ENCODE measurements at regions not wholly inside any gene's neighbourhood (a gene's known extent, or its start where the extent isn't known, plus 50 kb on each side); places are given as distances from the start of the nearest gene placed in this dataset.

DNA sequence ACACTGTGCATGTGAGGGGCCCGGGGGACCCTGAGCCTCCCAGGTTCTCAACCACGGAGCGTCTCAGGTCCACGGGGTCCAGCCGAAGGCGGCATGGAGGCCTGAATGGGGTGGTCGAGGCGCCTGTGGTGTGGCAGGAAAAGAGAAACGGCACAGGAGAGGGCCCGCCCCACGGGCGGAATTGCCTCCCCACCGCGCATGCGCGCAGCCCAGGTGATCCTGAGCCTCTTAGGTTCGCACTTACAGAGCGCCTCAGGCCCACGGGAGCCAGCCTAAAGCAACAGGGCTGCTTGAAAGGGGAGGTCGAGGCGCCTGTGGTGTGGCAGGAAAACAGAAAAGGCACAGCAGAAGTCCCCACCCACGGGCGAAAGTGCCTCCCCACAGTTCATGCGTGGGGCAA is 311.0 kb downstream of the ALG10 start:
- H3K4me3 ChIP-seq (ENCODE audit: low read depth, low read length): no peak overlapping the region
- POLR2A ChIA-PET: no interaction called here
- no peaks in the 10 kb centered on the region for H3K4me1 ChIP-seq (ENCODE audit: control insufficient read depth, insufficient read depth, low read length)
- CTCF ChIA-PET: no interaction called here
- H3K27ac ChIP-seq (ENCODE audit: extremely low read depth, low read depth, low read length): no peak overlapping the region
- no peaks in the 10 kb centered on the region for H3K36me3 ChIP-seq (ENCODE audit: control insufficient read depth in 2 of 2, insufficient read depth in 1 of 2, low read length in 2 of 2)
- no peaks in the 10 kb centered on the region for H3K9me3 ChIP-seq (ENCODE audit: control insufficient read depth, insufficient read depth, low read depth, low read length)
- TF ChIP-seq, protein P1, sequence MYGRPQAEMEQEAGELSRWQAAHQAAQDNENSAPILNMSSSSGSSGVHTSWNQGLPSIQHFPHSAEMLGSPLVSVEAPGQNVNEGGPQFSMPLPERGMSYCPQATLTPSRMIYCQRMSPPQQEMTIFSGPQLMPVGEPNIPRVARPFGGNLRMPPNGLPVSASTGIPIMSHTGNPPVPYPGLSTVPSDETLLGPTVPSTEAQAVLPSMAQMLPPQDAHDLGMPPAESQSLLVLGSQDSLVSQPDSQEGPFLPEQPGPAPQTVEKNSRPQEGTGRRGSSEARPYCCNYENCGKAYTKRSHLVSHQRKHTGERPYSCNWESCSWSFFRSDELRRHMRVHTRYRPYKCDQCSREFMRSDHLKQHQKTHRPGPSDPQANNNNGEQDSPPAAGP (tag by site-specific recombination; IDR thresholded peaks at IDR 0.05): no peak
- TF ChIP-seq ZNF266 (tag by site-specific recombination; IDR thresholded peaks at IDR 0.05; ENCODE audit: low read depth) (no peak), ZNF473 (tag by site-specific recombination; IDR thresholded peaks at IDR 0.05) (no peak), ZNF112 (tag by site-specific recombination; IDR thresholded peaks at IDR 0.05) (no peak), KLF7 (tag by site-specific recombination; IDR thresholded peaks at IDR 0.05; ENCODE audit: borderline replicate concordance) (no peak), ZNF571 (tag by site-specific recombination; IDR thresholded peaks at IDR 0.05) (no peak), ZNF768 (tag by site-specific recombination; IDR thresholded peaks at IDR 0.05) (no peak), ZNF114 (tag by site-specific recombination; IDR thresholded peaks at IDR 0.05) (no peak), ZNF184 (tag by site-specific recombination; IDR thresholded peaks at IDR 0.05) (no peak), ZIC2 (tag by site-specific recombination; IDR thresholded peaks at IDR 0.05) (no peak), ZNF530 (tag by site-specific recombination; IDR thresholded peaks at IDR 0.05; ENCODE audit: low read depth) (no peak), ZNF621 (tag by site-specific recombination; IDR thresholded peaks at IDR 0.05) (no peak), ZFP37 (tag by site-specific recombination; IDR thresholded peaks at IDR 0.05) (no peak), ZNF16 (tag by site-specific recombination; IDR thresholded peaks at IDR 0.05; ENCODE audit: low read depth) (no peak)
- TF ChIP-seq, protein P2, sequence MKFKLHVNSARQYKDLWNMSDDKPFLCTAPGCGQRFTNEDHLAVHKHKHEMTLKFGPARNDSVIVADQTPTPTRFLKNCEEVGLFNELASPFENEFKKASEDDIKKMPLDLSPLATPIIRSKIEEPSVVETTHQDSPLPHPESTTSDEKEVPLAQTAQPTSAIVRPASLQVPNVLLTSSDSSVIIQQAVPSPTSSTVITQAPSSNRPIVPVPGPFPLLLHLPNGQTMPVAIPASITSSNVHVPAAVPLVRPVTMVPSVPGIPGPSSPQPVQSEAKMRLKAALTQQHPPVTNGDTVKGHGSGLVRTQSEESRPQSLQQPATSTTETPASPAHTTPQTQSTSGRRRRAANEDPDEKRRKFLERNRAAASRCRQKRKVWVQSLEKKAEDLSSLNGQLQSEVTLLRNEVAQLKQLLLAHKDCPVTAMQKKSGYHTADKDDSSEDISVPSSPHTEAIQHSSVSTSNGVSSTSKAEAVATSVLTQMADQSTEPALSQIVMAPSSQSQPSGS (tag by site-specific recombination; IDR thresholded peaks at IDR 0.05; ENCODE audit: low read depth): no peak
- TF ChIP-seq, protein P3, sequence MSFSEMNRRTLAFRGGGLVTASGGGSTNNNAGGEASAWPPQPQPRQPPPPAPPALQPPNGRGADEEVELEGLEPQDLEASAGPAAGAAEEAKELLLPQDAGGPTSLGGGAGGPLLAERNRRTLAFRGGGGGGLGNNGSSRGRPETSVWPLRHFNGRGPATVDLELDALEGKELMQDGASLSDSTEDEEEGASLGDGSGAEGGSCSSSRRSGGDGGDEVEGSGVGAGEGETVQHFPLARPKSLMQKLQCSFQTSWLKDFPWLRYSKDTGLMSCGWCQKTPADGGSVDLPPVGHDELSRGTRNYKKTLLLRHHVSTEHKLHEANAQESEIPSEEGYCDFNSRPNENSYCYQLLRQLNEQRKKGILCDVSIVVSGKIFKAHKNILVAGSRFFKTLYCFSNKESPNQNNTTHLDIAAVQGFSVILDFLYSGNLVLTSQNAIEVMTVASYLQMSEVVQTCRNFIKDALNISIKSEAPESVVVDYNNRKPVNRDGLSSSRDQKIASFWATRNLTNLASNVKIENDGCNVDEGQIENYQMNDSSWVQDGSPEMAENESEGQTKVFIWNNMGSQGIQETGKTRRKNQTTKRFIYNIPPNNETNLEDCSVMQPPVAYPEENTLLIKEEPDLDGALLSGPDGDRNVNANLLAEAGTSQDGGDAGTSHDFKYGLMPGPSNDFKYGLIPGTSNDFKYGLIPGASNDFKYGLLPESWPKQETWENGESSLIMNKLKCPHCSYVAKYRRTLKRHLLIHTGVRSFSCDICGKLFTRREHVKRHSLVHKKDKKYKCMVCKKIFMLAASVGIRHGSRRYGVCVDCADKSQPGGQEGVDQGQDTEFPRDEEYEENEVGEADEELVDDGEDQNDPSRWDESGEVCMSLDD (tag by site-specific recombination; IDR thresholded peaks at IDR 0.05): no peak
- TF ChIP-seq, protein P4, sequence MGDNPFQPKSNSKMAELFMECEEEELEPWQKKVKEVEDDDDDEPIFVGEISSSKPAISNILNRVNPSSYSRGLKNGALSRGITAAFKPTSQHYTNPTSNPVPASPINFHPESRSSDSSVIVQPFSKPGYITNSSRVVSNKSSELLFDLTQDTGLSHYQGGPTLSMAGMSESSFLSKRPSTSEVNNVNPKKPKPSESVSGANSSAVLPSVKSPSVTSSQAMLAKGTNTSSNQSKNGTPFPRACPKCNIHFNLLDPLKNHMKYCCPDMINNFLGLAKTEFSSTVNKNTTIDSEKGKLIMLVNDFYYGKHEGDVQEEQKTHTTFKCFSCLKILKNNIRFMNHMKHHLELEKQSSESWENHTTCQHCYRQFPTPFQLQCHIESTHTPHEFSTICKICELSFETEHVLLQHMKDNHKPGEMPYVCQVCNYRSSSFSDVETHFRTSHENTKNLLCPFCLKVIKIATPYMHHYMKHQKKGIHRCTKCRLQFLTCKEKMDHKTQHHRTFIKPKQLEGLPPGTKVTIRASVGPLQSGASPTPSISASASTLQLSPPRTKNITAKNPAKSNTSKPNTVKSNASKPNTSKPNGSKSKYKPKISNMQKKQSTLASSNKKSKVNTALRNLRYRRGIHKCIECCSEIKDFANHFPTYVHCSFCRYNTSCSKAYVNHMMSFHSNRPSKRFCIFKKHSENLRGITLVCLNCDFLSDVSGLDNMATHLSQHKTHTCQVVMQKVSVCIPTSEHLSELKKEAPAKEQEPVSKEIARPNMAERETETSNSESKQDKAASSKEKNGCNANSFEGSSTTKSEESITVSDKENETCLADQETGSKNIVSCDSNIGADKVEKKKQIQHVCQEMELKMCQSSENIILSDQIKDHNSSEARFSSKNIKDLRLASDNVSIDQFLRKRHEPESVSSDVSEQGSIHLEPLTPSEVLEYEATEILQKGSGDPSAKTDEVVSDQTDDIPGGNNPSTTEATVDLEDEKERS (tag by site-specific recombination; IDR thresholded peaks at IDR 0.05): no peak
- TF ChIP-seq, protein P5, sequence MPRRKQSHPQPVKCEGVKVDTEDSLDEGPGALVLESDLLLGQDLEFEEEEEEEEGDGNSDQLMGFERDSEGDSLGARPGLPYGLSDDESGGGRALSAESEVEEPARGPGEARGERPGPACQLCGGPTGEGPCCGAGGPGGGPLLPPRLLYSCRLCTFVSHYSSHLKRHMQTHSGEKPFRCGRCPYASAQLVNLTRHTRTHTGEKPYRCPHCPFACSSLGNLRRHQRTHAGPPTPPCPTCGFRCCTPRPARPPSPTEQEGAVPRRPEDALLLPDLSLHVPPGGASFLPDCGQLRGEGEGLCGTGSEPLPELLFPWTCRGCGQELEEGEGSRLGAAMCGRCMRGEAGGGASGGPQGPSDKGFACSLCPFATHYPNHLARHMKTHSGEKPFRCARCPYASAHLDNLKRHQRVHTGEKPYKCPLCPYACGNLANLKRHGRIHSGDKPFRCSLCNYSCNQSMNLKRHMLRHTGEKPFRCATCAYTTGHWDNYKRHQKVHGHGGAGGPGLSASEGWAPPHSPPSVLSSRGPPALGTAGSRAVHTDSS (tag by site-specific recombination; IDR thresholded peaks at IDR 0.05): no peak
